Keratinocyte (primary cell): ENCODE measurements at regions not wholly inside any gene's neighbourhood (a gene's known extent, or its start where the extent isn't known, plus 50 kb on each side); places are given as distances from the start of the nearest gene placed in this dataset.

Source experiments
- DNase-seq: peaks from one replicate; pipeline ENCODE4 v3.0.0-alpha.2; 2011; ENCODE audit warnings: low read depth, missing footprints, low spot score
- FAIRE-seq: peaks from 2 replicates; lab custom pipeline; 2011; peaks lifted over from hg19 to GRCh38; lab: Jason Lieb, UNC
- H2AFZ ChIP-seq: 2 replicates; pipeline ENCODE4 v1.6.0; 2012; ENCODE audit warnings: low read length, control low read depth, inconsistent platforms; ENCODE audit not compliant: control insufficient read depth
- H3K27ac ChIP-seq: 2 replicates; pipeline ENCODE4 v1.5.1; 2011; ENCODE audit warnings: low read length; ENCODE audit not compliant: control insufficient read depth, insufficient read depth
- H3K27me3 ChIP-seq: 3 replicates; pipeline ENCODE4 v1.6.0; 2011; ENCODE audit warnings: low read length; ENCODE audit not compliant: control insufficient read depth, insufficient read depth; ENCODE audit errors: extremely low read depth
- H3K36me3 ChIP-seq, 2 experiments: 2 replicates in 1 of 2; 3 replicates in 1 of 2; pipeline ENCODE4 v1.5.1; 2011; ENCODE audit warnings: low read length in 2 of 2, mild to moderate bottlenecking in 1 of 2; ENCODE audit not compliant: control insufficient read depth in 2 of 2, insufficient read depth in 2 of 2; ENCODE audit errors: extremely low read depth in 1 of 2
- H3K4me1 ChIP-seq: 3 replicates; pipeline ENCODE4 v1.5.1; 2011; ENCODE audit warnings: low read length; ENCODE audit not compliant: control insufficient read depth, insufficient read depth; ENCODE audit errors: extremely low read depth
- H3K4me2 ChIP-seq: 3 replicates; pipeline ENCODE4 v1.6.0; 2011; ENCODE audit warnings: low read depth, low read length; ENCODE audit not compliant: control insufficient read depth, insufficient read depth; ENCODE audit errors: extremely low read depth
- H3K4me3 ChIP-seq, 3 experiments: fragments of 200-600 bp in 1 of 3; sonication (generic) in 1 of 3; 2 replicates in 2 of 3; 3 replicates in 1 of 3; pipeline ENCODE4 v1.5.1; 2011 to 2016; ENCODE audit warnings: low read length in 3 of 3, mild to moderate bottlenecking in 3 of 3, control low read depth in 2 of 3, inconsistent platforms in 1 of 3, low read depth in 1 of 3, mixed read lengths in 1 of 3, mixed run types in 1 of 3, moderate library complexity in 1 of 3; ENCODE audit not compliant: control insufficient read depth in 2 of 3, insufficient read depth in 2 of 3; ENCODE audit errors: extremely low read depth in 1 of 3
- H3K79me2 ChIP-seq: 2 replicates; pipeline ENCODE4 v1.6.0; 2012; ENCODE audit warnings: low read length; ENCODE audit not compliant: control insufficient read depth, insufficient read depth
- H3K9ac ChIP-seq: 3 replicates; pipeline ENCODE4 v1.6.0; 2011; ENCODE audit warnings: low read length; ENCODE audit not compliant: control insufficient read depth, insufficient read depth; ENCODE audit errors: extremely low read depth
- H3K9me1 ChIP-seq: 3 replicates; pipeline ENCODE4 v1.6.0; 2011; ENCODE audit warnings: low read length; ENCODE audit not compliant: control insufficient read depth, insufficient read depth; ENCODE audit errors: extremely low read depth
- H3K9me3 ChIP-seq: 2 replicates; pipeline ENCODE4 v1.5.1; 2012; ENCODE audit warnings: low read depth, low read length; ENCODE audit not compliant: control insufficient read depth
- H4K20me1 ChIP-seq: 3 replicates; pipeline ENCODE4 v1.6.0; 2011; ENCODE audit warnings: low read length; ENCODE audit not compliant: control insufficient read depth, insufficient read depth; ENCODE audit errors: extremely low read depth
- CTCF ChIP-seq, 3 experiments: IDR thresholded peaks in 1 of 3; conservative IDR thresholded peaks in 1 of 3; optimal IDR thresholded peaks in 1 of 3; 2 replicates in 2 of 3; 3 replicates in 1 of 3; pipeline versions ENCODE3 to v1.5.1; 2011; ENCODE audit warnings: low read length in 3 of 3, mild to moderate bottlenecking in 3 of 3, moderate library complexity in 2 of 3, control low read depth in 1 of 3, inconsistent platforms in 1 of 3; ENCODE audit not compliant: insufficient read depth in 2 of 3; ENCODE audit errors: extremely low read depth in 1 of 3
- EZH2 ChIP-seq: IDR thresholded peaks from one replicate; pipeline ENCODE4 v1.6.1; 2012; ENCODE audit warnings: inconsistent platforms, mild to moderate bottlenecking, low read length, moderate library complexity
- dilution Hi-C: fragments of 300-500 bp; cut with MboI; formaldehyde crosslinking; loops from one replicate; pipeline ENCODE4 v1.7.0; 2020; ENCODE audit warnings: low sequenced_read_pairs; ENCODE audit not compliant: extremely low pct_ligation_motif_present

- Histone ChIP-seq H3K9me1 (no peaks in the 10 kb centered on the region), H3K79me2 (no peaks in the 10 kb centered on the region), H4K20me1 (no peaks in the 10 kb centered on the region), H3K4me3 (no peak overlapping the region), H2AFZ (no peak overlapping the region), H3K9ac (no peak overlapping the region), H3K4me1 (no peaks in the 10 kb centered on the region), H3K27ac (no peak overlapping the region), H3K27me3 (no peaks in the 10 kb centered on the region), H3K9me3 (peaks cover 11% of the 10 kb centered on the region), H3K36me3 (no peaks in the 10 kb centered on the region), H3K4me2 (no peak overlapping the region)
- DNase-seq: no peak
- dilution Hi-C loops: no loop called here
- TF ChIP-seq CTCF (optimal IDR thresholded peaks at IDR 0.05 in 1 of 3, IDR thresholded peaks at IDR 0.05 in 1 of 3, conservative IDR thresholded peaks at IDR 0.05 in 1 of 3; ENCODE audit: extremely low read depth in 1 of 3, insufficient read depth in 2 of 3, low read length in 3 of 3) (no peak), EZH2 (no peak)
- no peak for FAIRE-seq
Observed at GRCh38 chr10:131431978-131432690, 120.6 kb upstream of the TCERG1L start.

GRCh38 chr10:131433568-131433967 is 122.0 kb upstream of the TCERG1L start:
- H3K4me1 ChIP-seq: no peaks in the 10 kb centered on the region
- TF ChIP-seq CTCF (optimal IDR thresholded peaks at IDR 0.05 in 1 of 3, IDR thresholded peaks at IDR 0.05 in 1 of 3, conservative IDR thresholded peaks at IDR 0.05 in 1 of 3; ENCODE audit: extremely low read depth in 1 of 3, insufficient read depth in 2 of 3, low read length in 3 of 3) (no peak), EZH2 (no peak)
- H3K79me2 ChIP-seq: no peaks in the 10 kb centered on the region
- no peak overlapping the region for H3K4me2 ChIP-seq
- no peaks in the 10 kb centered on the region for H3K27me3 ChIP-seq
- no peak overlapping the region for H3K4me3 ChIP-seq
- no peaks in the 10 kb centered on the region for H3K36me3 ChIP-seq
- FAIRE-seq (no peak), DNase-seq (no peak)
- H3K9me3 ChIP-seq: peaks cover 11% of the 10 kb centered on the region
- H4K20me1 ChIP-seq: no peaks in the 10 kb centered on the region
- no peak overlapping the region for H3K27ac ChIP-seq
- no peaks in the 10 kb centered on the region for H3K9me1 ChIP-seq
- H3K9ac ChIP-seq: no peak overlapping the region
- no peak overlapping the region for H2AFZ ChIP-seq
- dilution Hi-C loops: no loop called here
